ENCODE measurements at regions not wholly inside any gene's neighbourhood (a gene's known extent, or its start where the extent isn't known, plus 50 kb on each side); places are given as distances from the start of the nearest gene placed in this dataset.
"Not testable (repeated sequence)": the region's sequence is repeated elsewhere in the genome, so short reads cannot be mapped to it uniquely, and the experiment has no call there.

DNA sequence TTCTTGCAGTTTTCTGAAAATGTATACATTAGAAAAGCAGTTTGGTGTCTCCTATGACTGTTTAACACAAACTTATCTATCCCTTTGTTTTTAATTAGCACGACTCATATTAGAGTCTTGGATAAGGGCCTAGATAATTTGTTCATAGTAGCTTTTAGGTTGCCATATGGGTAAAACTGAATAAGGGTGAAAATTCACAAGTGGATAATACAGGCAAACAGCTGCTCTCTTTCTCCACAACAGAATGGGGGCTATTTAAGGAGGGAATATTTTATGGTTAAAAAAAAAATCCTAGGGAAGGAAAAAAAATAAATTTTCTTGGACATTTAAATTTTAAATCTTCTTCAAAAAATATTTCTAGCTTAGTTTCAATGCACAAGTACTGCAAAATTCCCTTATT, 1416.1 kb downstream of the GATA3 start:
- no peak for DNase-seq (ENCODE audit: low spot score)

GRCh38 chr10:9501944-9502343, 1447.5 kb downstream of the GATA3 start:
- no peak for DNase-seq (ENCODE audit: low spot score)

DNA sequence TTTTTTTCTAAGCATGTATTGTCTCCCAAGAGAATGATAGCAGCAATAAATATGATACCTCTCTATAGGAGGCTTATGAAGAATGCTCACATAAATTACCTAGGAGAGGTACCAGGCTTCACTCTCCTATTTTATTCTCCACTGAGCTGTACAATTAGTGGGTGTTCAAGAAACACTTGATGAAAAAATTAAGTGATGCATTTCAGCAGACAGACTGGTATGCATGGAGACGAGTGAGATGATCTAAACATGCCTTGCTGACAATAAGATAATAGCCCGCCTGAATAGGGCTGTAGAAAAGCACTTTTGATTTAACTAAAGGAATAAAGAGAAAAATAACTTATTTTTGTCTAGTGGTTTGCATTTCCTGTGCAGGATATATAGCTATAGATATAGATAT, 1449.7 kb downstream of the GATA3 start:
- no peak for DNase-seq (ENCODE audit: low spot score)

DNA sequence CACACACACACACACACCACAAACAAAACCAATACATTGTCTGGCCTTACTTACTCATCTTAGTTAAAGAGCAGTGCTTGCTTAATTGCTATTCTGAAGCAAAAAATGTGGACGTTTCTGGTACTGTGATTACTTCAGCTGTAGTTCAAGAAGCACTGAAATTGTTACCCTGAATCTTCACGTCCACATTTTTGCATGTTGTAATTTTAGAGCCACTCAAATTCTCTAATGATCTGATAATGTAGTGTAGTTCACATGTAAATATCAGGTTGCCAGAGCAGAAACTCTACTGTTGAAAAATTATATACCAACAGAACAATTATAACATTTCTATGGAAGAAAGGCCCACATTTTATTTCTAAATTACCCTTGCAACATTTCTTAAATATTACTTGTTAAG, 1451.1 kb downstream of the GATA3 start:
- no peak for DNase-seq (ENCODE audit: low spot score)

- DNase-seq (ENCODE audit: low spot score): peak; percentile 19
Observed at GRCh38 chr10:9508606-9509005, 1454.1 kb downstream of the GATA3 start.

- DNase-seq (ENCODE audit: low spot score): no peak
Observed at GRCh38 chr10:9510626-9511025, 1456.1 kb downstream of the GATA3 start.

GRCh38 chr10:9515922-9516321, 1461.4 kb downstream of the GATA3 start:
- no peak for DNase-seq (ENCODE audit: low spot score)

DNA sequence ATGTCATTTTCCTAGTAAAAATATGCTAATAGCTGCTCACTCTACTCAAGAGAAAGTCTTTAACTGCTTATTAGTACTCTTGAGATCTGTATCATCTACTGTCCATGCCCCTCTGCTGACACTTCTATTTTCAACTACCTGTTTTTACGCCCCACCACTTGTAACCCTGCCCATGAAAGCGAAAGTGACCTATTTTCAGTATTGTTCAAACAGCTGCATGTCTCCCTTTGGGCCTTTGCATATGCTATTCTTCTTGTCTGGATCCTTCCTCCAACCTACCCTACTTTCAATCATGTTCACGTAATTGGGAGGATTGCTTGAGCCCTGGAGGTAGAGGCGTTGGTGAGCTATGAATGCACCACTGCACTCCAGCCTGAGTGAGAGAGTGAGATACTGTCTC, 1481.3 kb downstream of the GATA3 start:
- DNase-seq (ENCODE audit: low spot score): no peak

DNA sequence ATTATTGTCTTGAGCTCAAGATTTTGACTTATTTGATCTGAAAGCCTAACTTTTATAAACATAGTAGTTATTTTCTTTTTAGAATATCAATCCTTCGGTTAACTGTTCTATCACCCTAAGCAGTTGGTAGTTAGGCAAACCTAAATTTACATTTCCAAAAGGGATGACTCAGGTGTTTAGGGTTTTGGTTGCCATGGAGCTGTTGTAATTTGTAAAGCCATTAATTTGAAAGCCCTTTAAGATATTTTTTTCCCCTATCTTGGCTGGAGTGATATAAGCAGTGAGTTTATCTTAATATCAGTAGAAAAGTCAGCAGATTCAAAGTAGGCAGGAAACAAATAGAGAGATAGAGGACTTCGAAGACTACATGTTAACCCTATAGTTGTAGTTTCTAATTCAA, 1472.6 kb upstream of the CELF2 start:
- DNase-seq (ENCODE audit: low spot score): no peak

GRCh38 chr10:9547936-9548904, 1469.5 kb upstream of the CELF2 start:
- no peak for DNase-seq (ENCODE audit: low spot score)

- no peak for DNase-seq (ENCODE audit: low spot score)
Observed at GRCh38 chr10:9550810-9551209, 1466.9 kb upstream of the CELF2 start.

GRCh38 chr10:9554321-9554720, 1463.4 kb upstream of the CELF2 start:
- DNase-seq (ENCODE audit: low spot score): no peak

DNA sequence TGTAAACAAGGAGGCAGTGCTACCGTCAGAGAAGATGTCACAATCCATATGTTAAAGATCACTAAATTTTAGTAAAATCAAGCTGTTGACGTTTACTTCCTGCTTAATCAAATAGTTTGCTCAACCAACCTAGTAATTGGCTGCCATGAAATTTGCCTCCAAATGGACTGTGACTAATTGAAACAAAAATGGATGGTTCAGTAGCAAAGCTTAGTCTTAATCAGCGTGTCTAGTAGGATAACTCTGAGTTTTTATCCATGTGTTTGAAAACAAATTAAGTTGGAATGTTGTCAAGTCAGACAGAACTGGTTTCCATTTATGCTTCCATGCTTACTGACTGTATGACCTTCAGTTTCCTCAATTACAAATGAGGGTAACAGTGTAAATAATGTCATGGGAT, 1456.7 kb upstream of the CELF2 start:
- no peak for DNase-seq (ENCODE audit: low spot score)

- no peak for DNase-seq (ENCODE audit: low spot score)
Observed at GRCh38 chr10:9561821-9562505, 1455.7 kb upstream of the CELF2 start.

DNA sequence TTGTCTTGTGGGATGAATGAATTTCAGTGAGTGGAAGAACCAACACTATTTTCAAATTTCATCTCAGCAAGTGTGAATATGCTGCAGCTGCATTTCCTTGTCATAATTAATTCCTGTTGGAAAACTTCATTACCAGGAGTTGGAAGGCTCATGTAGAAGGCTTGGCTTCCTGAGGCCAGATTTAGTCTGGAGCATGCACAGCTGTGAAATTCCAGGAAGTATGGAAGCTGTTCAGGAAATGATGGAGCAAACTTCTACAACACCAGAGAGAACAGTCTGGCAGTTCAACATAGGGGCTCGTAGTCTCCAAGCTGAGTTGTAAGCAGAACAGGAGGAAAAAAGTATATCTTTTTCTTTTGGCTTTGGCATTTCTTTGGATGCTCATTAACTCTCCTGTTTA, 1439.9 kb upstream of the CELF2 start:
- no peak for DNase-seq (ENCODE audit: low spot score)

GRCh38 chr10:9579110-9579705, 1438.5 kb upstream of the CELF2 start:
- DNase-seq (ENCODE audit: low spot score): peak; percentile 5

DNA sequence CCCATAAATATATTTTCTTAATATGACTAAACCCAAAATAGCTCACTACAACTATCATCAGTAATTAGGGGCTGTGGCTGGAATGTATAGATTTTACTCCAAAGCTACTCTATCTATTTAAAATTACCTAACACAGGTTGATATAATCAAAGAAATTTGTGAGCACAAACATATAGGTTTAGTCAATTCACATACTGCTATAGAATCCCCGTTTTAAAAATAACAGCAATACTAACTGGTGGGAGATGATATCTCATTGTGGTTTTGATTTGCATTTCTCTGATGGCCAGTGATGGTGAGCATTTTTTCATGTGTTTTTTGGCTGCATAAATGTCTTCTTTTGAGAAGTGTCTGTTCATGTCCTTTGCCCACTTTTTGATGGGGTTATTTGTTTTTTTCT, 1434.9 kb upstream of the CELF2 start:
- DNase-seq (ENCODE audit: low spot score): not testable (repeated sequence)

DNA sequence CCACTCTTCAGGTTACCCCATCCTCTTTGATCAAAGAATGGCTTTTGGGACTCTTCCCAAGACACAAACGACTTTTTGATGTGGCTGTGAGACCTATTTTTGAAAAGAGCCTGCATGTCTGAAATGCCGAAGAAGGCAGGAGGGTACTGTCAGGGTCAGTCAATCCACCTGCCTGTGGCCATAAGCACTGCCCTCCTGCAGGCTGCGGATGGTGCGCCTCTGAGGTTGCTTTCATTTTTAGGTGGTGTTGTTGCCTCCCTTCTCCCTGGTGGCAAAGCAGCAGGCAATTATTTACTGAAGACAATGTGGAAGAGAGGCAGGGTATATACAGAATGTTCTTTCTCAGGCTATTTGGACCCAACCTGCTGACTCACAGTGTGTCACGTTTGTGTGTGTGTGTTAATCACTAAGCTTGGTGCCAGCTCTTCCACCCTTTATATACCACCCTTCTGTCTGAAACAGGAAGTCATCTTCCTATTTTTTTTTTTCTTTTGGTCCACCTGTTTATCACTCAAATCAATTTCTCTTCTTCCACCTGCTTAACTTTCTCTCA, 1421.2 kb upstream of the CELF2 start:
- no peak for DNase-seq (ENCODE audit: low spot score)

DNA sequence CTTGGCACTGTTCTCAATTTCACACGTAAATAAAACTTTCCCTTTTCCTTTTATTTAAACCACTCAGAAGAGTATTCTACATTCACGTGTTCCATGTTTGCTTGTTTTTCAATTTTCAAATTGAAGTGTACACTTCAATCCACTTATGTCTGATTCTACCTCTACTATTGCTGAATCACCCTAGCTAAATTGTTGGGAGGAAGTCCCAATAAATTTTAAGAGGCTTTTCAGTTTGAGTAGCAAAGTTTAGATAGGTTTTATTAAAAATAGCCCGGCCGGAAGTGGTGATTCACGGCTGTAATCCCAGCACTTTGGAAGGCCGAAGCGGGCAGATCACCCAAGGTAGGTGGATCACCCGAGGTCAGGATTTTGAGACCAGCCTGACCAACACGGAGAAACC, 1414.7 kb upstream of the CELF2 start:
- no peak for DNase-seq (ENCODE audit: low spot score)

DNA sequence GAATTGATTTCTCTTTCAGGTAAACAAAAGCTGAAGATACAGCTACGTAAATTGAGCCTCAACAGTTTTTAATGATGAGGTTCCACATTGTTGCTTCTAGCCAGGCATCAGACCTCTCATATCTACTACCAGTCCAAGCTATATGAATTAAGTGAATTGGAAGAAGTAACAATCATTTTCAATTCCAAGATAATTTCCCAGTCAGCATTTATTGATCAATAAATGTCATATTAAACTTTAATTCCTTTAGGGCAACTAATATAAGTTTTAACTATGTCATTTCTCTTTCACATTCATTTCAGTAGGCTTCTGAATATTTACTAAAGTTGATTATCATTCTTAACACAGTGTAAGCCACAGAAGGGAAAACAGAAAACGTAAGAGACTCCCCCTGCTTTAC, 1413.7 kb upstream of the CELF2 start:
- DNase-seq (ENCODE audit: low spot score): no peak

DNA sequence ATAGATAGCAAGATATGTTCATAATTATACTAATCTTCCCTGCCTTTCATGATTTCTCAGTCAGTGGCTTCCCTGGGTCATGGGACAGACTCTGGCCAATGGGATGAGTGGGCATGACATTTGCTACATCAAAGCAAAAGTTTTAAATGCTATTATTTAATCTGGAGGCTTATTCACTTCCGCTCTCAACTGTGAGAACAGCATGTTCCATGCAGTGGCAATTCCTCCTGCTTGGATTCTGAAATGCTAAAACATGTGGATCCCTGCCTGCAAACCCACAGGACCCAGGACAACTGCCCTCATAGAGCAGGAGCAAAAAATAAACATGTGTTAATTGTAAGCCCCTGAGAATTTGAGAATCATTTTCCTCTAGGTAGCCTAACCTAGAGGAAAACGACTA, 1412.4 kb upstream of the CELF2 start:
- no peak for DNase-seq (ENCODE audit: low spot score)

- DNase-seq (ENCODE audit: low spot score): peak; percentile 33
Observed at GRCh38 chr10:9608602-9609001, 1409.1 kb upstream of the CELF2 start.
